ENCODE measurements at regions not wholly inside any gene's neighbourhood (a gene's known extent, or its start where the extent isn't known, plus 50 kb on each side); places are given as distances from the start of the nearest gene placed in this dataset.

- WGBS (ENCODE audit: insufficient coverage) = 89% methylated on average over 1 of the region's 2 CpGs
- H3K9me3 ChIP-seq (ENCODE audit: control extremely low read depth in 1 of 5, control insufficient read depth in 4 of 5, insufficient read depth in 2 of 5, low read depth in 1 of 5, low read length in 4 of 5) = peaks cover 0 to 3% (median 0%) of the 10 kb centered on the region in 5 experiments
Measured at GRCh38 chr1:4915154-4915553, 260.7 kb downstream of the AJAP1 start.

GRCh38 chr1:4908486-4908885, 254.1 kb downstream of the AJAP1 start:
- H3K27me3 ChIP-seq (replicated peaks in 2 of 5; ENCODE audit: control insufficient read depth in 4 of 5, insufficient read depth in 5 of 5, low read length in 4 of 5) = peaks cover 0 to 3% (median 0%) of the 10 kb centered on the region in 5 experiments
- no peak for DNase-seq
- peaks cover 0 to 6% (median 0%) of the 10 kb centered on the region in 5 experiments for H3K9me3 ChIP-seq (ENCODE audit: control extremely low read depth in 1 of 5, control insufficient read depth in 4 of 5, insufficient read depth in 2 of 5, low read depth in 1 of 5, low read length in 4 of 5)
- POLR2A ChIA-PET = no interaction called here
- H3K36me3 ChIP-seq (ENCODE audit: control insufficient read depth in 4 of 4, insufficient read depth in 4 of 4, low read length in 3 of 4) = no peaks in the 10 kb centered on the region
- H3K4me3 ChIP-seq (ENCODE audit: control insufficient read depth in 1 of 7, extremely low read depth in 1 of 7, insufficient read depth in 4 of 7, low read depth in 2 of 7, low read length in 6 of 7) = no peak overlapping the region
- CTCF ChIA-PET = no interaction called here
- 88% methylated on average over 13 of the region's 13 CpGs for WGBS (ENCODE audit: insufficient coverage)
- no peak overlapping the region for H3K27ac ChIP-seq (ENCODE audit: insufficient read depth in 1 of 2, low read depth in 1 of 2, low read length in 2 of 2, poor library complexity in 1 of 2, severe bottlenecking in 2 of 2)
- no peaks in the 10 kb centered on the region for H3K4me1 ChIP-seq (ENCODE audit: control extremely low read depth in 1 of 4, control insufficient read depth in 4 of 4, insufficient read depth in 4 of 4, low read length in 3 of 4)

More at GRCh38 chr1:4915154-4915553, 260.7 kb downstream of the AJAP1 start:
- no peak overlapping the region for H3K4me3 ChIP-seq (ENCODE audit: control insufficient read depth in 1 of 7, extremely low read depth in 1 of 7, insufficient read depth in 4 of 7, low read depth in 2 of 7, low read length in 6 of 7)
- no peak overlapping the region for H3K27ac ChIP-seq (ENCODE audit: insufficient read depth in 1 of 2, low read depth in 1 of 2, low read length in 2 of 2, poor library complexity in 1 of 2, severe bottlenecking in 2 of 2)
- H3K4me1 ChIP-seq (ENCODE audit: control extremely low read depth in 1 of 4, control insufficient read depth in 4 of 4, insufficient read depth in 4 of 4, low read length in 3 of 4) = no peaks in the 10 kb centered on the region
- ChIA-PET POLR2A (no interaction called here), CTCF (no interaction called here)
- H3K27me3 ChIP-seq (replicated peaks in 2 of 5; ENCODE audit: control insufficient read depth in 4 of 5, insufficient read depth in 5 of 5, low read length in 4 of 5) = peaks cover 0 to 13% (median 0%) of the 10 kb centered on the region in 5 experiments
- no peak for DNase-seq
- no peaks in the 10 kb centered on the region for H3K36me3 ChIP-seq (ENCODE audit: control insufficient read depth in 4 of 4, insufficient read depth in 4 of 4, low read length in 3 of 4)

GRCh38 chr1:4894566-4894965, 240.2 kb downstream of the AJAP1 start:
- no peak for DNase-seq
- Histone ChIP-seq H3K36me3 (ENCODE audit: control insufficient read depth in 4 of 4, insufficient read depth in 4 of 4, low read length in 3 of 4) (no peaks in the 10 kb centered on the region), H3K27ac (ENCODE audit: insufficient read depth in 1 of 2, low read depth in 1 of 2, low read length in 2 of 2, poor library complexity in 1 of 2, severe bottlenecking in 2 of 2) (no peak overlapping the region), H3K27me3 (replicated peaks in 2 of 5; ENCODE audit: control insufficient read depth in 4 of 5, insufficient read depth in 5 of 5, low read length in 4 of 5) (peaks cover 0 to 13% (median 4%) of the 10 kb centered on the region in 5 experiments), H3K9me3 (ENCODE audit: control extremely low read depth in 1 of 5, control insufficient read depth in 4 of 5, insufficient read depth in 2 of 5, low read depth in 1 of 5, low read length in 4 of 5) (peaks cover 0 to 4% (median 2%) of the 10 kb centered on the region in 5 experiments), H3K4me3 (ENCODE audit: control insufficient read depth in 1 of 7, extremely low read depth in 1 of 7, insufficient read depth in 4 of 7, low read depth in 2 of 7, low read length in 6 of 7) (no peak overlapping the region), H3K4me1 (ENCODE audit: control extremely low read depth in 1 of 4, control insufficient read depth in 4 of 4, insufficient read depth in 4 of 4, low read length in 3 of 4) (no peaks in the 10 kb centered on the region)
- ChIA-PET POLR2A (no interaction called here), CTCF (no interaction called here)
- WGBS (ENCODE audit: insufficient coverage) = 29% methylated on average over 2 of the region's 4 CpGs

- Histone ChIP-seq H3K27me3 (replicated peaks in 2 of 5; ENCODE audit: control insufficient read depth in 4 of 5, insufficient read depth in 5 of 5, low read length in 4 of 5) (peaks cover 0 to 7% (median 0%) of the 10 kb centered on the region in 5 experiments), H3K4me3 (ENCODE audit: control insufficient read depth in 1 of 7, extremely low read depth in 1 of 7, insufficient read depth in 4 of 7, low read depth in 2 of 7, low read length in 6 of 7) (no peak overlapping the region), H3K9me3 (ENCODE audit: control extremely low read depth in 1 of 5, control insufficient read depth in 4 of 5, insufficient read depth in 2 of 5, low read depth in 1 of 5, low read length in 4 of 5) (peaks cover 0 to 9% (median 0%) of the 10 kb centered on the region in 5 experiments), H3K36me3 (ENCODE audit: control insufficient read depth in 4 of 4, insufficient read depth in 4 of 4, low read length in 3 of 4) (no peaks in the 10 kb centered on the region), H3K27ac (ENCODE audit: insufficient read depth in 1 of 2, low read depth in 1 of 2, low read length in 2 of 2, poor library complexity in 1 of 2, severe bottlenecking in 2 of 2) (no peak overlapping the region), H3K4me1 (ENCODE audit: control extremely low read depth in 1 of 4, control insufficient read depth in 4 of 4, insufficient read depth in 4 of 4, low read length in 3 of 4) (no peaks in the 10 kb centered on the region)
- no peak for DNase-seq
- POLR2A ChIA-PET = no interaction called here
- CTCF ChIA-PET = no interaction called here
- 52% methylated on average over 7 of the region's 8 CpGs for WGBS (ENCODE audit: insufficient coverage)
Measured at GRCh38 chr1:4880626-4881025, 226.2 kb downstream of the AJAP1 start.

- peaks cover 0 to 7% (median 0%) of the 10 kb centered on the region in 5 experiments for H3K27me3 ChIP-seq (replicated peaks in 2 of 5; ENCODE audit: control insufficient read depth in 4 of 5, insufficient read depth in 5 of 5, low read length in 4 of 5)
- CTCF ChIA-PET = no interaction called here
- no peak overlapping the region for H3K27ac ChIP-seq (ENCODE audit: insufficient read depth in 1 of 2, low read depth in 1 of 2, low read length in 2 of 2, poor library complexity in 1 of 2, severe bottlenecking in 2 of 2)
- 90% methylated on average over 2 of the region's 3 CpGs for WGBS (ENCODE audit: insufficient coverage)
- H3K36me3 ChIP-seq (ENCODE audit: control insufficient read depth in 4 of 4, insufficient read depth in 4 of 4, low read length in 3 of 4) = no peaks in the 10 kb centered on the region
- H3K9me3 ChIP-seq (ENCODE audit: control extremely low read depth in 1 of 5, control insufficient read depth in 4 of 5, insufficient read depth in 2 of 5, low read depth in 1 of 5, low read length in 4 of 5) = peaks cover 0 to 2% (median 0%) of the 10 kb centered on the region in 5 experiments
- H3K4me3 ChIP-seq (ENCODE audit: control insufficient read depth in 1 of 7, extremely low read depth in 1 of 7, insufficient read depth in 4 of 7, low read depth in 2 of 7, low read length in 6 of 7) = no peak overlapping the region
- no peaks in the 10 kb centered on the region for H3K4me1 ChIP-seq (ENCODE audit: control extremely low read depth in 1 of 4, control insufficient read depth in 4 of 4, insufficient read depth in 4 of 4, low read length in 3 of 4)
- POLR2A ChIA-PET = no interaction called here
- no peak for DNase-seq
Measured at GRCh38 chr1:4877426-4877825, 223.0 kb downstream of the AJAP1 start.

DNA sequence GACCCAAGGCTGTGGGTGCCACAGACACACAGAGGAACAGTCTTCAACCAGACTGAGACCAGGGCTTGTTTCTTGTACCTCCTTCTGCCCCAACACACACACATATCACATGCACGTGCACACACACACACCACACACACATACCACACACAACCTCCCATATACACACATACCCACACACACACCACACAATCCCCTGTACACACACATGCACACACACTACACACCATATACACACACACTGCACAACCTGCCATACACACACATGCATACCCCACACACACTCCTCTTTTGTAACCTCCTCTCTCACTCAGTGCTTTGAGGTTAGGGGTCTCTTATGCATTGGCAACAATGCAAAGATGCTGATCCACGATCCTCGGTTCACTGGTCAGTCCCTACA, 217.0 kb downstream of the AJAP1 start:
- Histone ChIP-seq H3K9me3 (ENCODE audit: control extremely low read depth in 1 of 5, control insufficient read depth in 4 of 5, insufficient read depth in 2 of 5, low read depth in 1 of 5, low read length in 4 of 5) (peaks cover 0 to 1% (median 0%) of the 10 kb centered on the region in 5 experiments), H3K4me1 (ENCODE audit: control extremely low read depth in 1 of 4, control insufficient read depth in 4 of 4, insufficient read depth in 4 of 4, low read length in 3 of 4) (no peaks in the 10 kb centered on the region), H3K27me3 (replicated peaks in 2 of 5; ENCODE audit: control insufficient read depth in 4 of 5, insufficient read depth in 5 of 5, low read length in 4 of 5) (peaks cover 0 to 6% (median 0%) of the 10 kb centered on the region in 5 experiments), H3K27ac (ENCODE audit: insufficient read depth in 1 of 2, low read depth in 1 of 2, low read length in 2 of 2, poor library complexity in 1 of 2, severe bottlenecking in 2 of 2) (no peak overlapping the region), H3K36me3 (ENCODE audit: control insufficient read depth in 4 of 4, insufficient read depth in 4 of 4, low read length in 3 of 4) (no peaks in the 10 kb centered on the region), H3K4me3 (ENCODE audit: control insufficient read depth in 1 of 7, extremely low read depth in 1 of 7, insufficient read depth in 4 of 7, low read depth in 2 of 7, low read length in 6 of 7) (no peak overlapping the region)
- 90% methylated on average over 3 of the region's 3 CpGs for WGBS (ENCODE audit: insufficient coverage)
- CTCF ChIA-PET = no interaction called here
- no peak for DNase-seq
- POLR2A ChIA-PET = no interaction called here

- peaks cover 0 to 1% (median 0%) of the 10 kb centered on the region in 5 experiments for H3K9me3 ChIP-seq (ENCODE audit: control extremely low read depth in 1 of 5, control insufficient read depth in 4 of 5, insufficient read depth in 2 of 5, low read depth in 1 of 5, low read length in 4 of 5)
- ChIA-PET POLR2A (no interaction called here), CTCF (interaction anchor here (1.1 kb wide), 1 partner anchor 30 kb away, joined by 3 read pairs; no protein-coding TSS in a partner anchor)
- WGBS (ENCODE audit: insufficient coverage) = 90% methylated on average over 2 of the region's 2 CpGs
- H3K27me3 ChIP-seq (replicated peaks in 2 of 5; ENCODE audit: control insufficient read depth in 4 of 5, insufficient read depth in 5 of 5, low read length in 4 of 5) = peaks cover 0 to 6% (median 0%) of the 10 kb centered on the region in 5 experiments
- no peaks in the 10 kb centered on the region for H3K36me3 ChIP-seq (ENCODE audit: control insufficient read depth in 4 of 4, insufficient read depth in 4 of 4, low read length in 3 of 4)
- H3K4me1 ChIP-seq (ENCODE audit: control extremely low read depth in 1 of 4, control insufficient read depth in 4 of 4, insufficient read depth in 4 of 4, low read length in 3 of 4) = no peaks in the 10 kb centered on the region
- no peak for DNase-seq
- no peak overlapping the region for H3K4me3 ChIP-seq (ENCODE audit: control insufficient read depth in 1 of 7, extremely low read depth in 1 of 7, insufficient read depth in 4 of 7, low read depth in 2 of 7, low read length in 6 of 7)
- no peak overlapping the region for H3K27ac ChIP-seq (ENCODE audit: insufficient read depth in 1 of 2, low read depth in 1 of 2, low read length in 2 of 2, poor library complexity in 1 of 2, severe bottlenecking in 2 of 2)
Measured at GRCh38 chr1:4868521-4868920, 214.1 kb downstream of the AJAP1 start.
